Endometrium (tissue), 2 donors: ENCODE measurements at regions not wholly inside any gene's neighbourhood (a gene's known extent, or its start where the extent isn't known, plus 50 kb on each side); places are given as distances from the start of the nearest gene placed in this dataset.
"Not testable (repeated sequence)": the region's sequence is repeated elsewhere in the genome, so short reads cannot be mapped to it uniquely, and the experiment has no call there.

Experiments used
- FAIRE-seq: peaks from 2 replicates; lab custom pipeline; 2012; peaks lifted over from hg19 to GRCh38; lab: Jason Lieb, UNC
- donor health status: control.
- donor health status: control.

DNA sequence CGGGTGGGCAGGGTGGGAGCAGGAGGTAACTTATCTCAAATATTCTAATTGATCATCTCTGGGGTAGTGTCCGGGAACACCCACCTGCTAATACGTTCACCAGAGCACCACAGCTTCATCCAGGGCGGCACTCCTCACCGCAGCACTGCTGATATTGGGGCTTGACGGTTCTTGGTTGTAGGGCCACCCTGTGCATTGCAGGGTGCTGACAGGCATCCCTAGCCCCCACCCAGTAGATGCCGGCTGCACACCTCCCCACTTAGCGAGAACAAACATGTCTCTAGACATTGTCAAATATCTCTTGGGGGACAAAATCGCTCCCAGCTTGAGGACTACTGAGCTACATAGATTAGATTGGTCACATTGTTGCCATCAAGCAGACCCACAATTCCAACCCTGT lies 73.9 kb upstream of the WASF3 start:
- no peak for FAIRE-seq

DNA sequence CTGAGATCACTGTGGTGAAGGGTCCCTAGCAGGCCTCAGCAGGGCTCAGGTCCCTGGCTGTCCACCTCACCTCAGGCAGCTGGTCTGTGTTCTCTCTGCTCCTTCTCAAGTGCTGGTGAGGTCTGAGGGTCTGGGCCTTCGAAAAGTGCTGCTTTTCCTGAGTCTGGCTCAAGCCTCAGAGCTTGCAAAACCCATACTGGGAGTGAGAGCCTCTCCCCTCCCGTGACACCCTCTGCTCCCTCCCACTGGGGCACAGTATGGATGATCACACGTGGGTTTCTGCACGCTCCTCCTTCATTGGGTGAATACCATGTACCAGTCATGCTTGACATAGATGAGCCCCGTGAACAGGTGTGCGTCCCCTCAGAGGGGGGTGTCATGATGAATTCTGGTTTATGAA lies 73.3 kb upstream of the WASF3 start:
- no peak for FAIRE-seq

DNA sequence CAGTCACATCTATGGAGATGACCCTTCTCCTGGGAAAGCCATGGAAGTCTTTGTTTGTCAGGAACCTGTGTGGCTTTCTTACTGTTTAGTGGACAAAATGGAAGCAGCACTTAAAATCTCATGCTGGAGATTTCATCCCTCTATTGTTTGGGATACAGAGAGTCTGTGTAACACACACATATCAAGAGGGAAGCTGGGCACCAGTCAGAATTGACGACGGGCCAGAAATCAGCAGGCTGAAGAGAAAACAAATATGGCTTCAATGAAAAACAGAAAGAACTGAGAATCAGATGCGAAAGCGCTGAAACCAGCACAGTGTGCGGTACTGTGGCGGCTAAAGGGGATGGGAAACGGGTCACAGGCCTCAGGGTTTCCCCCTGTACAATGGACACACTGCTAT lies 72.2 kb upstream of the WASF3 start:
- no peak for FAIRE-seq

DNA sequence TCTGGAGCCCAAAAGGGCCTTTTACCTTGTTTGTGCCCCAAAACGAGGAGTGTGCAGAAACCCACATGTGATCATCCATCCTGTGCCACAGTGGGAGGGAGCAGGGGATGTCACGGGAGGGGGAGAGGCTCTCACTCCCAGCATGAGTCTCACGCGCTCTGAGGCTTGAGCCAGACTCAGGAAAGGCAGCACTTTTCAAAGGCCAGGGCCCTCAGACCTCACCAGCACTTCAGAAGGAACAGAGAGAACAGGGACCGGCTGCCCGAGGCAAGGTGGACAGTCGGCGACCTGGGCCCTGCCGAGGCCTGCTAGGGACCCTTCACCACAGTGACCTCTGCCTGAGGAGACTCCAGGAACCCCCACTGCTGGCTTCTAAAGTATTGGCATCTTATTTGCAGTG lies 71.7 kb upstream of the WASF3 start:
- no peak for FAIRE-seq

GRCh38 chr13:26486550-26486949 lies 70.9 kb upstream of the WASF3 start:
- FAIRE-seq = no peak

- FAIRE-seq = no peak
These were observed 69.7 kb upstream of the WASF3 start for GRCh38 chr13:26487781-26488180.

- no peak for FAIRE-seq
These were observed 69.1 kb upstream of the WASF3 start for GRCh38 chr13:26488236-26489003.

DNA sequence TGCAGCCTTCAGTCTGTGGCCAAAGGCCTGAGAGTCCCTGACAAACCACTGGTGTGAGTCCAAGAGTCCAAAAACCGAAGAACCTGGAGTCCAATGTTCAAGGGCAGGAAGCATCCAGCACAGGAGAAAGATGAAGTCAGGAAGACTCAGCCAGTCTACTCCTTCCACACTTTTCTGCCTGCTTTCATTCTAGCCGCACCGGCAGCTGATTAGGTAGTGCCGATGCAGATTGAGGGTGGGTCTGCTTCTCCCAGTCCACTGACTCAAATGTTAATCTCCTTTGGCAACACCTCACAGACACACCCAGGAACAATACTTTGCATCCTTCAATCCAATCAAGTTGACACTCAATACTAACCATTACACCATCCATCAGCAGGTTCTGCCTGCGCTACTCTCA lies 65.2 kb upstream of the WASF3 start:
- not testable (repeated sequence) for FAIRE-seq

- FAIRE-seq = no peak
These were observed 62.8 kb upstream of the WASF3 start for GRCh38 chr13:26494571-26495195.

GRCh38 chr13:26495750-26496149 lies 61.7 kb upstream of the WASF3 start:
- FAIRE-seq = no peak

DNA sequence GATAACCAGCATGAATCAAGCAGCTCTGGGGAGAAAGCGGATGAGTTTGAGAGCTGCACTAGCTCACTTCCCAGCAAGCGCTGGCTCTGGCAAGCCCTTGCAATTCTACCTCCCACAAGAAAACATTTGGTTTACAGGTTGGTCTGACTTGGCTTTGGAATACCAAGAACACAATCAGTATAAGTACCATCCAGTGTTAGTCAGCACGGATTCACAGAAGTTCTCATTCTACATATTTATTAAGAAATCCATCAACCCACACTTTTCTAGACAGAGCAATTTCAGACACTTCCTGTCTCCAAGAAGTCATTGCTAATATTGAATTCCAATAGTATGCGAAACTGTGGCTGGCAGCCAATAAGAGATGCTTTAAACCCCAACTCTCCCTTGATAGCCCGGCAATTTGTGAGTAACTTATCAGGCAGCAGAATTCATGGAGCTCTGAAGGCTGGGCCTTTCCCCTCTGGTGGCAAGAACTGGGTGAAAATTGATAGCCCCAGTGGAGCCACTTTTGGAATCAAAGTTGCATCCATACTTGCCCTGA lies 59.4 kb upstream of the WASF3 start:
- FAIRE-seq = no peak

- FAIRE-seq = no peak
These were observed 58.6 kb upstream of the WASF3 start for GRCh38 chr13:26498656-26499601.

GRCh38 chr13:26500618-26501320 lies 56.7 kb upstream of the WASF3 start:
- no peak for FAIRE-seq

DNA sequence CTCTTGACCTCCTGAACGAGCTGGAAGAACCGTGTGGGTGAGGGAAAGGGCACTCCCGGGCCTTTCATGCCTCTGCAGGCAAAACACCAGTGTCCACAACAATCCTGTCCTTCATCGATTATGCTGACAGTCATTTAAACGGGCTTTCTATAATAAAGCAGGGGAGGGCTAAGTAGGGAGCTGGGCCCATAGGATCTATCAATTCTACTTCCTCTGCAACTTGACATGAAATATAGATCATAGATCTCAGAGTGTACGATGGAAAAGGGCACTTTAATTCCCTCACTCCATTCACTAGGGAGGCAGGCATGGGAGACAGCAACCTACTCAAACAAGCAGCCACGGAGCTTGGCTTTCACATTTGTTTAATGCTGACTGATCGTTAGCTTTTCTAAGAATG lies 55.8 kb upstream of the WASF3 start:
- no peak for FAIRE-seq

DNA sequence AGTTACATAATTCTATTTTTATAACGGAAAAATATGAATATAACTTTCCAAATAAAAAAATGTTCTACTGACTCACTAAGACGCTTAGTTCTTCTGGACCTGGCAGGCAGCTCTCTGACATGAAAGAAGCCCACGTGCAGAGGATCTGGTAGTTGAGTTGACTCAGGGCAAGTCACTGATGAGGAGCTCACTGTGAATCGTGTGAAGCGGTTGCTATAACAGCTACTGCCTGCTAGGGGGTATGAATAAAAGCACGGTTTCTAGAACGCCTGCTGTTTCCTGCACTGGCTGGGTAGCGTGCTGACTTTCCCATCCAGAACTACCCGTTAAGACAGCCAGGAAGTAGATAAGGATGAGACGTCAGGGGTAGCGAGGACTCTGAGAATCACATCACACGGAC lies 54.7 kb upstream of the WASF3 start:
- no peak for FAIRE-seq

- no peak for FAIRE-seq
These were observed 53.5 kb upstream of the WASF3 start for GRCh38 chr13:26503826-26504594.
